ENCODE measurements at regions not wholly inside any gene's neighbourhood (a gene's known extent, or its start where the extent isn't known, plus 50 kb on each side); places are given as distances from the start of the nearest gene placed in this dataset.

DNA sequence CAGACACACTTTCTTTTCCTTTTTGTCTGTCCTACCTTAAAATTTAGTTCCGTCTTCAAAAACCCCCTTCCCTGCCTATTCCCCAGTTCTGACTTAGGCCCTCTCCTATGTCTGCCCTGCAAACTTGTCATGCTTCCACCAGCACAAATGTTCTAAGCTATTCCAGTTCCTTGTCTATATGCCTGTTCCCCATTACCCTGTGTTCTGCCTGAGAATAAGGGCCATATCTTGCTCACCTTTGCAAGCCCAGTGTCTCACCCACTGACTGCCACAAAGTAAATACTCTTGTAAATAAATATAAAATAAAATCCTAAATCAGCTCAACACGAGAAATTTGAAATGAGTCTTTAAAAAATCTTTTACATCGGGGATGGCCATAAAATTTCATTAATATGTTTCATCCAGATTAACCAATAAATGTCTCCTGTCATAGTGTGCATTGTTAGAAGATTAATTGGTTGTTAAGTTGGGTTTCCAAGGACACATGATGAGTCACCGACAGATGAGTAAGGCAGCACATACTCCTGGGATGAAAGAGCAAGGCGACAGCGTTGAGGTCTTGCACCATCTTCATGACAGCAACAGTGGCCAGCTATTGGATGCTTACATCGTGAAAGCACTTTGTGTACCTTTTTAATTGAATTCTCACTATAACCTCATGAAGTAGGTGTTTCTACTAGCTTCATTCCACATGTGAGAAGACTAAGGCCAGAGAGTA is 92.6 kb upstream of the NGF start:
- Histone ChIP-seq H4K20me1 (ENCODE audit: control insufficient read depth, insufficient read depth, insufficient read length) (no peaks in the 10 kb centered on the region), H3T11ph (ENCODE audit: low read length) (no peak overlapping the region), H3K56ac (ENCODE audit: insufficient read length, low read depth, low read length) (no peak overlapping the region), H3K4me1 (ENCODE audit: insufficient read depth, low read length) (no peaks in the 10 kb centered on the region), H4K91ac (ENCODE audit: insufficient read length, low read depth, low read length) (no peak overlapping the region), H3K9ac (ENCODE audit: extremely low read depth, insufficient read length, low read length) (no peak overlapping the region), H4K5ac (ENCODE audit: insufficient read length, low read depth, low read length) (no peak overlapping the region), H3K27me3 (ENCODE audit: insufficient read depth, low read length) (no peaks in the 10 kb centered on the region), H2AFZ (ENCODE audit: low read length) (no peak overlapping the region), H2BK20ac (ENCODE audit: low read depth, low read length, poor library complexity, severe bottlenecking) (no peak overlapping the region), H2BK15ac (ENCODE audit: low read depth, low read length) (no peak overlapping the region), H2AK5ac (ENCODE audit: insufficient read length, low read length) (no peak overlapping the region), H3K4me2 (ENCODE audit: insufficient read depth, insufficient read length, low read length) (no peak overlapping the region), H3K79me1 (ENCODE audit: insufficient read depth, low read depth, low read length, poor library complexity, severe bottlenecking) (no peaks in the 10 kb centered on the region), H4K8ac (replicated peaks; ENCODE audit: insufficient read length, low read depth, low read length) (no peak overlapping the region), H3K23me2 (ENCODE audit: insufficient read length, low read depth, low read length, poor library complexity, severe bottlenecking) (no peaks in the 10 kb centered on the region), H3K23ac (ENCODE audit: insufficient read length, low read depth, low read length) (peak overlapping the region; percentile 76), H3K9me3 (ENCODE audit: control insufficient read depth, low read depth, low read length) (no peaks in the 10 kb centered on the region), H3K14ac (ENCODE audit: insufficient read depth, low read length) (no peak overlapping the region), H3K27ac (ENCODE audit: insufficient read length, low read depth, low read length) (no peak overlapping the region), H2BK120ac (ENCODE audit: low read depth, low read length, poor library complexity, severe bottlenecking) (no peak overlapping the region), H3K18ac (ENCODE audit: insufficient read length, low read depth, low read length) (no peak overlapping the region), H2BK12ac (ENCODE audit: insufficient read length, low read depth, low read length) (no peak overlapping the region), H3K4ac (ENCODE audit: low read depth, low read length) (no peak overlapping the region), H2BK5ac (ENCODE audit: insufficient read length, low read length) (no peak overlapping the region), H3K79me2 (ENCODE audit: insufficient read depth, low read length) (no peaks in the 10 kb centered on the region)
- no peak for DNase-seq
- Mint-ChIP-seq H3K27me3 (ENCODE audit: low read depth) (no peaks in the 10 kb centered on the region), H3K36me3 (ENCODE audit: insufficient read depth in 1 of 3, low read depth in 3 of 3) (no peaks in the 10 kb centered on the region), H3K4me3 (no peak overlapping the region), H3K4me1 (no peaks in the 10 kb centered on the region), H3K9me3 (no peaks in the 10 kb centered on the region), H3K27ac (no peak overlapping the region)
- no CpG with 5 or more reads among the region's 7 CpGs for WGBS (ENCODE audit: extremely low coverage, insufficient read length, low lambda C conversion rate)
- TF ChIP-seq, protein P1, sequence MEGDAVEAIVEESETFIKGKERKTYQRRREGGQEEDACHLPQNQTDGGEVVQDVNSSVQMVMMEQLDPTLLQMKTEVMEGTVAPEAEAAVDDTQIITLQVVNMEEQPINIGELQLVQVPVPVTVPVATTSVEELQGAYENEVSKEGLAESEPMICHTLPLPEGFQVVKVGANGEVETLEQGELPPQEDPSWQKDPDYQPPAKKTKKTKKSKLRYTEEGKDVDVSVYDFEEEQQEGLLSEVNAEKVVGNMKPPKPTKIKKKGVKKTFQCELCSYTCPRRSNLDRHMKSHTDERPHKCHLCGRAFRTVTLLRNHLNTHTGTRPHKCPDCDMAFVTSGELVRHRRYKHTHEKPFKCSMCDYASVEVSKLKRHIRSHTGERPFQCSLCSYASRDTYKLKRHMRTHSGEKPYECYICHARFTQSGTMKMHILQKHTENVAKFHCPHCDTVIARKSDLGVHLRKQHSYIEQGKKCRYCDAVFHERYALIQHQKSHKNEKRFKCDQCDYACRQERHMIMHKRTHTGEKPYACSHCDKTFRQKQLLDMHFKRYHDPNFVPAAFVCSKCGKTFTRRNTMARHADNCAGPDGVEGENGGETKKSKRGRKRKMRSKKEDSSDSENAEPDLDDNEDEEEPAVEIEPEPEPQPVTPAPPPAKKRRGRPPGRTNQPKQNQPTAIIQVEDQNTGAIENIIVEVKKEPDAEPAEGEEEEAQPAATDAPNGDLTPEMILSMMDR (conservative IDR thresholded peaks at IDR 0.05), result no peak

Data from H9 (cell line).